ENCODE measurements at regions not wholly inside any gene's neighbourhood (a gene's known extent, or its start where the extent isn't known, plus 50 kb on each side); places are given as distances from the start of the nearest gene placed in this dataset.
"Not testable (repeated sequence)": the region's sequence is repeated elsewhere in the genome, so short reads cannot be mapped to it uniquely, and the experiment has no call there.

DNA sequence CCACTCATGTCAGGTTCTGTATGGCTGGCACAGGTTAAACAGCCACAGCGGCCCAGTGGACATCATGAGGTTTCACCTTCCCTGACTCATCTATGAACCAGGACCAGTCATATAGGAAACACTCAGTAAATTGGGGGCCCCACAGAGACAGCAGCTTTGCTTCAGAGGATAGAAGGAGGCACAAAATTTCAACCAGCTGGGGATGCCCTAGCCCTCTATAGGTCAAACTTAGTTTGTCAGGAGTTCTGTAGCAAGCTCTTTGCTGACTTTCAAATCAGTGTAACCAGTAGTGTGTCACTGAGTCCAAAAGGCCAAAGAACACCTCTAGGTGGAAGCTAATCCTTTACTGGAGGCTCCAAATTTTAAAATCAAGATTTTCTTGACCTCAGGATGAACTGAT, 4157.8 kb upstream of the TPTE start:
- DNase-seq = not testable (repeated sequence)

- DNase-seq = not testable (repeated sequence)
Observed at GRCh38 chr21:6368824-6369223, 4152.6 kb upstream of the TPTE start.

DNA sequence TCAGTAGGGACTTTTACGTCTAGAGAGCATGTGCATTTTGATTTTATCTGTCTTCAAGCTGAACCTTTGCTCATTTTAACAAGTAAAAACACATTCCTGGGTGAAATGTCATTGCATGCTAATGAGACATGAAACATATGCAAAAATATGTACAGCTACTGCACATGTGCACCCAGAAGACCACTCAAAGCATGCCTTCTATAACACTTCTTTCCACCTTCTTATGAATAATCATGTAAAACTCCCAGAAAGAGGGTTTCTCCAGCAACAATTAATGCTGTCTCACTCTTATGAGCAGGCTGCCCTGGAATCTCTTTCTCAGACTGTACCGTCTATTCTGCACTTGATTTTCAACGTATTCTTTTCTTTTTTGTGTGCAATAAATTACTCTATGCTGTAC, 4148.1 kb upstream of the TPTE start:
- not testable (repeated sequence) for DNase-seq

DNA sequence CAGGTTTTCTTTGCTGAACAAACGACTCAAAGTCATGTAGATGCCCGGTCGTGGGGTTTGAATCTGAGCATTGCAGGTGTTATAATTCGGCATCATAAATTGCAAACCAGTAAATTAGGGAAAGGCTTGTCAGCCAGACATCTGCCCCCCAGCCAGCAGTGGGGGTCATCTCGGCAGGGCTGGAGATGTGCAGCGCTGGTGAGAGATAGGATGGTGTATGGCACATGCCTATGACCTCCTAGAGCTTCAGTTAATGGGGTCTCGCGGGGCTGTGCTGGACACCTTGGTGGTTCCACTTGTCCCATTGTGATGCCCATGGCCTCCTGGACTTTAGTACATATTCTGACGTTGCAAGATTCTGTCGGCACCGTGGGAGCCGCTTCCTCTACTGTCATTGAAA, 4147.2 kb upstream of the TPTE start:
- DNase-seq = peak; percentile 31

DNA sequence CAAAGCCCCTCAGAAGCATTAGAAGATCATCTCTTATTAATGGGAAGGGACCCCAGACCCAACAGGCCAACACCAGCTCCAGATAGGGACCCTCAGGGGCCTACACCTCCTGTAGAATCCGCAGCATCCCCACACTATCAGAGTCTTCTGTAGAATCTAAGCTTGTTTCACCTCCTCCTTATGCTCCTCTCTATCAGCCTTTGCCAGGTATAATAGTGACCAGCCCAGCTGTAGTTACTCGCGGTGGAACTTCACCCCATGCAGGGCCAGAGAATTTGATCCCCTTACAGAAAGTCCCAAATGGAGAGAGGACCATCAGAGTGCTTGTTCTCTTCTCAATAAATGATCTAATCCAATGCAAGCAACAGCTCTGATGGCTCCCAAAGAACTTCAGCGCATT, 4146.5 kb upstream of the TPTE start:
- DNase-seq = peak; percentile 26

DNA sequence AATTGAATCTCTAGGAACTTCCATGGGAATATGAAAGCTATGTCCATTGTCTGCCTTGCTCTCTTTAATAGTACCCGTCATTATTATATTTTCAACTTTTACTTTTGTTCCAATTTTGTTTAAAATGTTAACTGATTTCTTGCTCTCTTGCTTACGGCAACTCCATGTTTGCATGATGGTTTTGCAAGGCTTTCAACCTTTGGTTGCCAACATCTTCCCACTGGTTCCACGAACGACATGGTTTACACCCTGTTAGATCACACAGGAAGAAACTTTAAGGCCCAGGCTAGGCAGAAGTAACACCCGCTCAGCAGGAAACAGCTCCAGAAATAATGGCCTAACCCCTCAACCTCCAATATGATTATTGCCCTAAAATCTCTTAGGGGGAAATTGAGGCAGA, 4145.6 kb upstream of the TPTE start:
- DNase-seq = not testable (repeated sequence)

- DNase-seq = not testable (repeated sequence)
Observed at GRCh38 chr21:6376321-6377070, 4144.9 kb upstream of the TPTE start.
